Loucy (cell line): ENCODE measurements at regions not wholly inside any gene's neighbourhood (a gene's known extent, or its start where the extent isn't known, plus 50 kb on each side); places are given as distances from the start of the nearest gene placed in this dataset.

Source experiments
- EZH2phosphoT487 ChIP-seq: fragments of 200-600 bp; IDR thresholded peaks from 2 replicates; pipeline ENCODE4 v1.6.1; 2018; ENCODE audit warnings: antibody characterized with exemption, mild to moderate bottlenecking, moderate library complexity, borderline replicate concordance
- TF ChIP-seq, protein P1 (sequence below): fragments of 200-600 bp; sonication (generic); conservative IDR thresholded peaks from 2 replicates; pipeline ENCODE4 v1.5.1; 2014; ENCODE audit warnings: mild to moderate bottlenecking, antibody characterized with exemption, low read length

DNA sequence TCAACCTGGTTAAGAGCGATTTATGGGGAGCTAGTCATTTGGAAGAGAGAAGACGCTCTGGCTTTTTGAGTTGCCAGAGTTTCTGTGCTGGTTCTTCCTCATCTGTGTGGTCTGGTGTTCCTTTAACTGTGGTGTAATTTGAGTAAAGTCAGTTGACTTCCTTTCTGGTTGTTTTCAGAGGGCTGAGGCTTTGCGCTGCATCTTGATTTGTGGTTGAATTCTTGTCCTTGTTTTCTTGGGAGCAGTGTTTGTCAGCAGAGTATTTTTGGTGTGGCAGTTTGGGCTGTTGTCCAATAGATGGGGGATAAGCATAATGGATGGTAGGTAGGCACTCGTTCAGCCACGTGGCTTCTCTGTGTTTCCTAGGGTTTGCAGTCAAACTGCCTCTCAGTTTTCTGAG, 2143.2 kb upstream of the TENM3 start:
- TF ChIP-seq, protein P1, sequence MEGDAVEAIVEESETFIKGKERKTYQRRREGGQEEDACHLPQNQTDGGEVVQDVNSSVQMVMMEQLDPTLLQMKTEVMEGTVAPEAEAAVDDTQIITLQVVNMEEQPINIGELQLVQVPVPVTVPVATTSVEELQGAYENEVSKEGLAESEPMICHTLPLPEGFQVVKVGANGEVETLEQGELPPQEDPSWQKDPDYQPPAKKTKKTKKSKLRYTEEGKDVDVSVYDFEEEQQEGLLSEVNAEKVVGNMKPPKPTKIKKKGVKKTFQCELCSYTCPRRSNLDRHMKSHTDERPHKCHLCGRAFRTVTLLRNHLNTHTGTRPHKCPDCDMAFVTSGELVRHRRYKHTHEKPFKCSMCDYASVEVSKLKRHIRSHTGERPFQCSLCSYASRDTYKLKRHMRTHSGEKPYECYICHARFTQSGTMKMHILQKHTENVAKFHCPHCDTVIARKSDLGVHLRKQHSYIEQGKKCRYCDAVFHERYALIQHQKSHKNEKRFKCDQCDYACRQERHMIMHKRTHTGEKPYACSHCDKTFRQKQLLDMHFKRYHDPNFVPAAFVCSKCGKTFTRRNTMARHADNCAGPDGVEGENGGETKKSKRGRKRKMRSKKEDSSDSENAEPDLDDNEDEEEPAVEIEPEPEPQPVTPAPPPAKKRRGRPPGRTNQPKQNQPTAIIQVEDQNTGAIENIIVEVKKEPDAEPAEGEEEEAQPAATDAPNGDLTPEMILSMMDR: no peak
- no peak for TF ChIP-seq EZH2phosphoT487
